Loucy (cell line): ENCODE measurements at regions not wholly inside any gene's neighbourhood (a gene's known extent, or its start where the extent isn't known, plus 50 kb on each side); places are given as distances from the start of the nearest gene placed in this dataset.

ENCODE experiments used
- H2AFZ ChIP-seq: fragments of 200-600 bp; sonication (generic); 2 replicates; pipeline ENCODE4 v1.6.0; 2016; ENCODE audit warnings: antibody characterized with exemption, mild to moderate bottlenecking, low read length, moderate library complexity
- H3F3A ChIP-seq: fragments of 200-600 bp; 2 replicates; pipeline ENCODE4 v1.6.0; 2016; ENCODE audit warnings: antibody characterized with exemption, low read depth, mild to moderate bottlenecking
- H3K27me3 ChIP-seq: fragments of 200-600 bp; sonication (generic); 2 replicates; pipeline ENCODE4 v1.6.1; 2014; ENCODE audit warnings: low read length, mild to moderate bottlenecking; ENCODE audit not compliant: insufficient read depth, poor library complexity, severe bottlenecking
- H3K36me3 ChIP-seq: fragments of 200-600 bp; sonication (generic); 2 replicates; pipeline ENCODE4 v1.6.1; 2016; ENCODE audit warnings: low read length; ENCODE audit not compliant: insufficient read depth
- H3K4me1 ChIP-seq: fragments of 200-600 bp; sonication (generic); 2 replicates; pipeline ENCODE4 v1.5.1; 2014; ENCODE audit warnings: low read length, mild to moderate bottlenecking; ENCODE audit not compliant: insufficient read depth, poor library complexity, severe bottlenecking
- H3K4me2 ChIP-seq: fragments of 200-600 bp; sonication (generic); 2 replicates; pipeline ENCODE4 v1.6.0; 2014; ENCODE audit warnings: antibody characterized with exemption, low read length, low read depth, mild to moderate bottlenecking; ENCODE audit not compliant: poor library complexity, severe bottlenecking
- H3K4me3 ChIP-seq: fragments of 200-600 bp; sonication (generic); 2 replicates; pipeline ENCODE4 v1.5.1; 2014; ENCODE audit warnings: low read length, mild to moderate bottlenecking, mixed read lengths; ENCODE audit not compliant: poor library complexity, severe bottlenecking
- H3K79me2 ChIP-seq: fragments of 200-600 bp; sonication (generic); 2 replicates; pipeline ENCODE4 v1.6.1; 2014; ENCODE audit warnings: low read length; ENCODE audit not compliant: insufficient read depth
- H3K9ac ChIP-seq: fragments of 200-600 bp; sonication (generic); 2 replicates; pipeline ENCODE4 v1.6.0; 2014; ENCODE audit warnings: mild to moderate bottlenecking, low read depth, low read length, moderate library complexity; ENCODE audit not compliant: poor library complexity, severe bottlenecking
- H3K9me2 ChIP-seq: fragments of 200-600 bp; sonication (generic); replicated peaks from 2 replicates; pipeline ENCODE4 v1.6.1; 2016; ENCODE audit warnings: low read depth, low read length, mixed read lengths
- H3K9me3 ChIP-seq: fragments of 200-600 bp; sonication (generic); 2 replicates; pipeline ENCODE4 v1.6.1; 2014; ENCODE audit warnings: mild to moderate bottlenecking, antibody characterized with exemption, low read length, low read depth; ENCODE audit not compliant: insufficient read depth
- H4K20me1 ChIP-seq: fragments of 200-600 bp; sonication (generic); 2 replicates; pipeline ENCODE4 v1.6.0; 2014; ENCODE audit warnings: antibody characterized with exemption, low read length, mild to moderate bottlenecking; ENCODE audit not compliant: insufficient read depth, poor library complexity, severe bottlenecking
- CTCF ChIP-seq: fragments of 200-600 bp; sonication (generic); conservative IDR thresholded peaks from 2 replicates; pipeline ENCODE4 v1.5.1; 2014; ENCODE audit warnings: mild to moderate bottlenecking, antibody characterized with exemption, low read length
- EZH2phosphoT487 ChIP-seq: fragments of 200-600 bp; IDR thresholded peaks from 2 replicates; pipeline ENCODE4 v1.6.1; 2018; ENCODE audit warnings: antibody characterized with exemption, mild to moderate bottlenecking, moderate library complexity, borderline replicate concordance

GRCh38 chr1:168887381-168887780, 158.4 kb upstream of the DPT start:
- H3K36me3 ChIP-seq: no peaks in the 10 kb centered on the region
- H3K9me3 ChIP-seq: no peaks in the 10 kb centered on the region
- H3K9me2 ChIP-seq: no peaks in the 10 kb centered on the region
- no peak overlapping the region for H3K4me3 ChIP-seq
- H2AFZ ChIP-seq: no peak overlapping the region
- H3K4me1 ChIP-seq: no peaks in the 10 kb centered on the region
- H3K4me2 ChIP-seq: no peak overlapping the region
- H3K9ac ChIP-seq: no peak overlapping the region
- H3F3A ChIP-seq: no peaks in the 10 kb centered on the region
- TF ChIP-seq EZH2phosphoT487 (no peak), CTCF (no peak)
- peaks cover 5% of the 10 kb centered on the region for H3K27me3 ChIP-seq
- H3K79me2 ChIP-seq: no peaks in the 10 kb centered on the region
- no peaks in the 10 kb centered on the region for H4K20me1 ChIP-seq

GRCh38 chr1:168888418-168888817, 159.4 kb upstream of the DPT start:
- no peaks in the 10 kb centered on the region for H3K9me2 ChIP-seq
- no peak overlapping the region for H3K4me3 ChIP-seq
- H3K27me3 ChIP-seq: peaks cover 6% of the 10 kb centered on the region
- TF ChIP-seq EZH2phosphoT487: no peak
- TF ChIP-seq CTCF: no peak
- H3K36me3 ChIP-seq: no peaks in the 10 kb centered on the region
- H3K9ac ChIP-seq: no peak overlapping the region
- H2AFZ ChIP-seq: no peak overlapping the region
- H3K4me1 ChIP-seq: no peaks in the 10 kb centered on the region
- no peaks in the 10 kb centered on the region for H3K9me3 ChIP-seq
- no peak overlapping the region for H3K4me2 ChIP-seq
- no peaks in the 10 kb centered on the region for H4K20me1 ChIP-seq
- H3F3A ChIP-seq: no peaks in the 10 kb centered on the region
- H3K79me2 ChIP-seq: no peaks in the 10 kb centered on the region

- TF ChIP-seq CTCF: no peak
- no peak for TF ChIP-seq EZH2phosphoT487
- Histone ChIP-seq H3K9me3 (no peaks in the 10 kb centered on the region), H3K27me3 (peaks cover 49% of the 10 kb centered on the region), H3K4me1 (no peaks in the 10 kb centered on the region), H3K9me2 (no peaks in the 10 kb centered on the region), H3K79me2 (no peaks in the 10 kb centered on the region), H3K4me3 (no peak overlapping the region), H3K9ac (no peak overlapping the region), H3K4me2 (no peak overlapping the region), H4K20me1 (no peaks in the 10 kb centered on the region), H3K36me3 (no peaks in the 10 kb centered on the region), H2AFZ (no peak overlapping the region), H3F3A (no peaks in the 10 kb centered on the region)
Measured at GRCh38 chr1:168892931-168893330, 163.9 kb upstream of the DPT start.
